ENCODE measurements at regions not wholly inside any gene's neighbourhood (a gene's known extent, or its start where the extent isn't known, plus 50 kb on each side); places are given as distances from the start of the nearest gene placed in this dataset.
"Not testable (repeated sequence)": the region's sequence is repeated elsewhere in the genome, so short reads cannot be mapped to it uniquely, and the experiment has no call there.

- Histone ChIP-seq H3K36me3 (no peaks in the 10 kb centered on the region), H3K4me1 (no peaks in the 10 kb centered on the region), H3K9me3 (no peaks in the 10 kb centered on the region), H3K27me3 (no peaks in the 10 kb centered on the region), H3K27ac (no peak overlapping the region), H3K4me3 (no peak overlapping the region)
- WGBS, 2 donors (ENCODE audit: low coverage in 1 of 2) = 23 to 39% methylated on average over 4 of the region's 4 CpGs
- no peak for ATAC-seq
- TF ChIP-seq POLR2AphosphoS5 (IDR thresholded peaks at IDR 0.05) (no peak), EP300 (IDR thresholded peaks at IDR 0.05) (no peak), POLR2A (IDR thresholded peaks at IDR 0.05) (no peak), CTCF (IDR thresholded peaks at IDR 0.05) (no peak)
Measured at GRCh38 chrX:113802837-113803236, 781.0 kb upstream of the HTR2C start.

DNA sequence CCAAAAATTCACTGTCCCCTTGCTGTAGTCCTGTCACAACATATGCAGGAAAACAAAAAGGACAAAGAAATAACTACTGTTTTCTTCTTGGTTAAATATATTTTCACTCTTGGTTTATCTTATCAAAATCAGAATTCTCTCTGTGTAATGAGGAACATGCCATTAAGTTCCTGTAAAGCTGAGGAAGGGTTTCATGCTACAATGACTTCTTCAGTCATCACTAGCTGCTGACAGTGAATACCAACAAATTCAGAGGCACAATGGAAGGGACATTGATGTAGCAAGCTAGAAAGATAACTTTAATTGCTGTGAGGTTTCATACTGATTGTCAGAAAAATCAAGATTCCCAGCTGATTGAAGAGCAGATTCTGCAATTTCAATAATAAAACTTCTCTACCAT, 782.9 kb upstream of the HTR2C start:
- no peaks in the 10 kb centered on the region for H3K27me3 ChIP-seq
- H3K36me3 ChIP-seq = no peaks in the 10 kb centered on the region
- H3K4me3 ChIP-seq = no peak overlapping the region
- ATAC-seq = no peak
- no peak overlapping the region for H3K27ac ChIP-seq
- TF ChIP-seq EP300 (IDR thresholded peaks at IDR 0.05) (no peak), CTCF (IDR thresholded peaks at IDR 0.05) (no peak)
- no peaks in the 10 kb centered on the region for H3K4me1 ChIP-seq
- no peaks in the 10 kb centered on the region for H3K9me3 ChIP-seq

DNA sequence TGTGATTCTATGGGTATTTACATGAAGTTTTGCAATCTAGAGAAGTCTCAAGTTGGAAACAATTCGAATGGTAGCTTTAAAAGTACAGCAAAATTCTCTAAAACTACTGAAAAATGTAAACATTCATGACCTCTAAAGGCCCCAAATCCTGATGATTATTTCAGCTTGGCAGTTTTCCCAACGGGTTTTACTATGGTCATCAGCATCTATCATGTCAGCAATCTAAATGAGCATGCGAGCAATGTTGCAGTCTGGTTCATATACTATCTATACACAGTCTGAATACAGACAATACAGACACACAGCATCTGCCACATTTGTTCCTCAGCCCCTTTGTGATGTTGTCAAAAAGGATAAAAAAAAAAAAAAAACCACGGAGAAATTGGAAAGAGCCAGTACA, 790.3 kb upstream of the HTR2C start:
- Histone ChIP-seq H3K27ac (no peak overlapping the region), H3K9me3 (no peaks in the 10 kb centered on the region), H3K4me3 (no peak overlapping the region), H3K36me3 (no peaks in the 10 kb centered on the region), H3K4me1 (no peaks in the 10 kb centered on the region), H3K27me3 (no peaks in the 10 kb centered on the region)
- 28 to 30% methylated on average over 3 of the region's 4 CpGs for WGBS, 2 donors (ENCODE audit: low coverage in 1 of 2)
- no peak for TF ChIP-seq EP300 (IDR thresholded peaks at IDR 0.05)
- no peak for TF ChIP-seq CTCF (IDR thresholded peaks at IDR 0.05)
- TF ChIP-seq POLR2AphosphoS5 (IDR thresholded peaks at IDR 0.05) = no peak
- no peak for TF ChIP-seq POLR2A (IDR thresholded peaks at IDR 0.05)
- ATAC-seq = no peak

DNA sequence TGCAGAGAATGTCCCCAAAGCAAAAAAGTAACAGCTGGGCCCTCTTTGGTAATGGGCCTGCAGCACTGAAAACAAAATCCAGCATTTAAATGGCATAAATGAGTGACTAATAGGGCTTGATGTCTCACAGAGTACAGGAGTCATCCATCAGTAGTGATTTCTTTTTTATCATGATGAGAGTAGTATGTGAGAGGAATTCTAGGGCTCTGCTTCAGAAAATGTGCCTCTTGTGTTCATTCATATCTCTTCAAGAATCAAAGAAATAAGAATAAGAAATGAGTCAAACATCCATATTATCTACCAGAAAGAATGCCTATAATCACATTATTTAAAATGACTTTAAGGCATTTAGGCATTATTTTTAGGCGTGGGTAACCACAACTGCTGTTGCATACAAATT, 792.9 kb upstream of the HTR2C start:
- no peak overlapping the region for H3K4me3 ChIP-seq
- no peaks in the 10 kb centered on the region for H3K9me3 ChIP-seq
- TF ChIP-seq EP300 (IDR thresholded peaks at IDR 0.05) (no peak), POLR2A (IDR thresholded peaks at IDR 0.05) (no peak), POLR2AphosphoS5 (IDR thresholded peaks at IDR 0.05) (no peak), CTCF (IDR thresholded peaks at IDR 0.05) (no peak)
- ATAC-seq = no peak
- H3K27ac ChIP-seq = no peak overlapping the region
- no peaks in the 10 kb centered on the region for H3K4me1 ChIP-seq
- H3K27me3 ChIP-seq = no peaks in the 10 kb centered on the region
- 64 to 78% methylated on average over 1 of the region's 1 CpG for WGBS, 2 donors (ENCODE audit: low coverage in 1 of 2)
- H3K36me3 ChIP-seq = no peaks in the 10 kb centered on the region

DNA sequence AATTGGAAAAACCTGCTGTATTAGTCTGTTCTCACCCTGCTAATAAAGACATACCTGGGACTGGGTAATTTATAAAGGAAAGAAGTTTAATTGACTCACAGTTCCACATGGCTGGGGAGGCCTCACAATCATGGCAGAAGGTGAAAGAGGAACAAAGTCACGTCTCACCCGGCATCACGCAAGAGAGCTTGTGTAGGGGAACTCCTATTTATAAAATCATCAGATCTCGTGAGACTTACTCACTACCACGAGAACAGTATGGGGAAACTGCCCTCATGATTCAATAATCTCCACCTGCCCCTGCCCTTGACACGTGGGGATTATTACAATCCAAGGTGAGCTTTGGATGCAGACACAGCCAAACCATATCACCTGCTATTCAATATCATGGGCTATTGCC, 799.1 kb upstream of the HTR2C start:
- H3K27me3 ChIP-seq, H3K36me3 ChIP-seq, ATAC-seq, H3K4me1 ChIP-seq, H3K4me3 ChIP-seq, H3K27ac ChIP-seq, H3K9me3 ChIP-seq: not testable (repeated sequence)
- 47 to 66% methylated on average over 3 to 6 of the region's 6 CpGs for WGBS, 2 donors (ENCODE audit: low coverage in 1 of 2)

- Histone ChIP-seq H3K27me3 (no peaks in the 10 kb centered on the region), H3K9me3 (no peaks in the 10 kb centered on the region), H3K4me3 (no peak overlapping the region), H3K4me1 (no peaks in the 10 kb centered on the region), H3K27ac (no peak overlapping the region), H3K36me3 (no peaks in the 10 kb centered on the region)
- TF ChIP-seq POLR2AphosphoS5 (IDR thresholded peaks at IDR 0.05) (no peak), CTCF (IDR thresholded peaks at IDR 0.05) (no peak), POLR2A (IDR thresholded peaks at IDR 0.05) (no peak), EP300 (IDR thresholded peaks at IDR 0.05) (no peak)
- ATAC-seq = no peak
- WGBS, 2 donors (ENCODE audit: low coverage in 1 of 2) = 55 to 80% methylated on average over 1 to 2 of the region's 2 CpGs
Measured at GRCh38 chrX:113770806-113771205, 813.1 kb upstream of the HTR2C start.

Measured in gastroesophageal sphincter (tissue), 4 donors.